Upper lobe of right lung (tissue), 1 donor: ENCODE measurements at regions not wholly inside any gene's neighbourhood (a gene's known extent, or its start where the extent isn't known, plus 50 kb on each side); places are given as distances from the start of the nearest gene placed in this dataset.

Experiments
- ATAC-seq: fragments of 200-7000 bp; cut with Tn5 transposase; one replicate; pipeline ENCODE4 v1.9.1; 2020; ENCODE audit warnings: mild to moderate bottlenecking, moderate library complexity
- DNase-seq: peaks from one replicate; pipeline ENCODE4 v3.0.0-alpha.2; 2020
- H3K27ac ChIP-seq: fragments of 200-600 bp; one replicate; pipeline ENCODE4 v1.8.0; 2022
- H3K27me3 ChIP-seq: fragments of 200-600 bp; one replicate; pipeline ENCODE4 v1.8.0; 2022; ENCODE audit warnings: mild to moderate bottlenecking
- H3K36me3 ChIP-seq: fragments of 200-600 bp; one replicate; pipeline ENCODE4 v1.8.0; 2022
- H3K4me1 ChIP-seq: fragments of 200-600 bp; one replicate; pipeline ENCODE4 v1.8.0; 2022
- H3K4me3 ChIP-seq: fragments of 200-600 bp; one replicate; pipeline ENCODE4 v1.8.0; 2022; ENCODE audit warnings: mild to moderate bottlenecking
- H3K9me3 ChIP-seq: fragments of 200-600 bp; one replicate; pipeline ENCODE4 v1.8.0; 2022
- intact Hi-C: fragments of 100-400 bp; cut with DNase I; formaldehyde crosslinking; loops from one replicate; pipeline ENCODE4 v1.11.0; 2022
- TF ChIP-seq, protein P1 (sequence below): fragments of 200-600 bp; IDR thresholded peaks from one replicate; pipeline ENCODE4 v1.8.0; 2022; ENCODE audit warnings: antibody characterized with exemption
- donor health status: DM: no; HTN: yes; CAD: no; lungs with severe emphysema.

DNA sequence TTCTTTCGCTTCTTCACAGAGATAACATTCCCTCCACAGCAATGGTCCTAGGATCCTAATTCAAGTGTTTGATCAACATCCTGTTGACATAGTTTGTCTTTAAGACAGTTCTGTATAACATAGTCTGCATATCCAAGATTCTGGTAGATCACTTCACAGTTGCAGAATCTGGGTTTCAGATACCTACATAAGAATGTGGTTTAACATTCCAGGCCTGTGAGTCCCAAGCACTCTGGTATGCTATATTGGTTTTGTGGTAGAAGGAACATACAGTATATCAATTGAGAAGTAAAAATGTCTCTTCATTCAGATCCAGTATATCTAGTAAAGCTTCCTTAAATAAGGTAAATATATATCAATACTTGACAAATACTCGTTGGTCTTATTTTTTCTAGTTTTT lies 914.2 kb upstream of the CDH6 start:
- Histone ChIP-seq H3K4me3 (no peak overlapping the region), H3K27me3 (no peaks in the 10 kb centered on the region), H3K9me3 (no peaks in the 10 kb centered on the region), H3K4me1 (no peaks in the 10 kb centered on the region), H3K36me3 (no peaks in the 10 kb centered on the region), H3K27ac (no peak overlapping the region)
- ATAC-seq = no peak
- intact Hi-C loops = no loop called here
- TF ChIP-seq, protein P1, sequence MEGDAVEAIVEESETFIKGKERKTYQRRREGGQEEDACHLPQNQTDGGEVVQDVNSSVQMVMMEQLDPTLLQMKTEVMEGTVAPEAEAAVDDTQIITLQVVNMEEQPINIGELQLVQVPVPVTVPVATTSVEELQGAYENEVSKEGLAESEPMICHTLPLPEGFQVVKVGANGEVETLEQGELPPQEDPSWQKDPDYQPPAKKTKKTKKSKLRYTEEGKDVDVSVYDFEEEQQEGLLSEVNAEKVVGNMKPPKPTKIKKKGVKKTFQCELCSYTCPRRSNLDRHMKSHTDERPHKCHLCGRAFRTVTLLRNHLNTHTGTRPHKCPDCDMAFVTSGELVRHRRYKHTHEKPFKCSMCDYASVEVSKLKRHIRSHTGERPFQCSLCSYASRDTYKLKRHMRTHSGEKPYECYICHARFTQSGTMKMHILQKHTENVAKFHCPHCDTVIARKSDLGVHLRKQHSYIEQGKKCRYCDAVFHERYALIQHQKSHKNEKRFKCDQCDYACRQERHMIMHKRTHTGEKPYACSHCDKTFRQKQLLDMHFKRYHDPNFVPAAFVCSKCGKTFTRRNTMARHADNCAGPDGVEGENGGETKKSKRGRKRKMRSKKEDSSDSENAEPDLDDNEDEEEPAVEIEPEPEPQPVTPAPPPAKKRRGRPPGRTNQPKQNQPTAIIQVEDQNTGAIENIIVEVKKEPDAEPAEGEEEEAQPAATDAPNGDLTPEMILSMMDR = no peak
- no peak for DNase-seq

DNA sequence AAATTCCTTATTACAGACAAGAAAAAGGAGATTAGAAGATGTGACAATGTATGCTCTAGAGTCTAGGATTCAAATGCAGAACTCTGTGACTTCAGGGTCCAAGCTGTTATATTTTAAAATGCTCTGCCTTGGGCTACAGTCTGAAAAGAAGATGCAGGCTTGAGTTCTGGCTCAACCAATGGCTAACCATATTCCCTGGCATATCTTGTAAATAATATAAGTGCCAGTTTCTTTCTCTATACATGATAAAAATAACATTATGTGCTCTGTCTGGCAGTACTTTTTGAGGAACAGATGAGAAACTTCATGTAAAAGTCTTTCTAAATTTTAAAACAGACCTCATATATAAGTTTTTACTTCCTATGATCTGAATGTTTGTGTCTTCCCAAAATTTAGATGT lies 926.5 kb upstream of the CDH6 start:
- Histone ChIP-seq H3K27me3 (no peaks in the 10 kb centered on the region), H3K4me3 (no peak overlapping the region), H3K4me1 (no peaks in the 10 kb centered on the region), H3K27ac (no peak overlapping the region), H3K9me3 (no peaks in the 10 kb centered on the region), H3K36me3 (no peaks in the 10 kb centered on the region)
- TF ChIP-seq, protein P1 = no peak
- no peak for ATAC-seq
- intact Hi-C loops = no loop called here
- no peak for DNase-seq

DNA sequence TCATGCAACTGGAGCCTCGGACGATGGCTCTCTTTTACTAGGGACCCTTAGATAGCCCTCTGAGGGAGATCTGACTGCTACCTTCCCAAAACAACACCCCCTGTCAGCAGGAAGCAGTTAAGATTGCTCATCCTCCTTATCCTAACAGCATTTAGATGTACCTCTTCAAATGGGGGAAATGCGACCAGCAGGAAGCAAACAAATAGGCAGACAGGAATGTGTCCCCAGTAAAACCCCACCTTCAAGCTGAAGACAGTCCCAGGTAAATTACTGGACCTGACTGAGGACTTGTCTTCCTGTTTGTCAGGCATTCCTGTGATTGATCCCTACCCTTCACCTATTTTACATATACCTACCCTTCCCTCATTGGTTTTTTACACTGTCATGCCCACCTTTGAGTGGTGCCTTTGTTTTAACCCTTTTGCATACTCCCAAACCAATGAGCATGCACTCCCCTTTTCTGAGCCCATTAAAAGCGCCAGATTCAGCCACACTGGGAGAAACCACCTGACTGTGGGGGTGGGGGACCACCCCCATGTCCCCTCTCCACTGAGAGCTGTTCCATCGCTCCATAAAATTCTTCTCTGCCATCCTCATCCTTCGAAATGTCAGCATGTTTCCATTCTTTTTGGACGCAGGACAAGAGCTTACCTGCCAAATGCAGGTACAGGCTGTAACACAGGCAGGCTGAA lies 954.0 kb upstream of the CDH6 start:
- Histone ChIP-seq H3K27me3 (no peaks in the 10 kb centered on the region), H3K9me3 (no peaks in the 10 kb centered on the region), H3K27ac (no peak overlapping the region), H3K4me3 (no peak overlapping the region), H3K36me3 (no peaks in the 10 kb centered on the region), H3K4me1 (no peaks in the 10 kb centered on the region)
- TF ChIP-seq, protein P1 = no peak
- intact Hi-C loops = no loop called here
- DNase-seq = no peak
- no peak for ATAC-seq

DNA sequence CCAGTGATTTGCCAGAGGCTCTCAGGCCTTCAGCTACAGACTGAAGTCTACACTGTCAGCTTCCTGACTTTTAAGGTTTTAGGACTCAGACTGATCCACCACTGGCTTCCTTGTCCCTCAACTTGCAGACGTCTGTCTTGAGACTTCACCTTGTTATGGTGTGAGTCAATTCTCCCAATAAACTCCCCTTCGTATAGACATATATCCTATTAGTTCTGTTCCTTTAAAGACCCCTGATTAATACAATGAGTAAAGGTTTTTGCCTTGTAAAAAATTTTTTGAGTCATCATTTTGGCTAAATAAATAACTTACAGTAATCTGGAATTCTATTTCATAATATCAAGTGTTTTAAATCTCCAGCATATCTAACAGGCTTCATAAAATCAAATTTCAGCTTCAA lies 956.3 kb upstream of the CDH6 start:
- TF ChIP-seq, protein P1 = no peak

DNA sequence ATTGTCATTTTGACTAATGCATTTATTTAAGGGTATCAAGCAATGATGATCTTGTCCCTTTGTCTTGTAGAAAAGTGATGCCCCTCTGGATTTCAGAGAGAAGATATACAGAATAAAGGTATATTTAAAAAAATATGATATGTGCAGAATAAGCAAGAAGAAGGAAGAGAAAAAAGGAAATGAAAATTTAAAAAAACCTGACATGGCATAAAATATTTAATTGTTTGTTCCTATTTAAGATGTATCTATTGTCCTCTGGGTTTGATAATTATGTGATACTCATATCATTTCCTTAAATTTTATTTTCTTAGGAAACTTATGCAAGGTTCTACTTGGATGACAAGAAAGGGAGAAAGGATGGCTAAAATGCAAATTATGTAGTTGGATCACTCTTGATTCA lies 983.7 kb upstream of the CDH6 start:
- no peak overlapping the region for H3K27ac ChIP-seq
- H3K4me3 ChIP-seq = no peak overlapping the region
- H3K27me3 ChIP-seq = no peaks in the 10 kb centered on the region
- H3K36me3 ChIP-seq = no peaks in the 10 kb centered on the region
- no peaks in the 10 kb centered on the region for H3K4me1 ChIP-seq
- H3K9me3 ChIP-seq = no peaks in the 10 kb centered on the region
- TF ChIP-seq, protein P1 = no peak
- intact Hi-C loops = no loop called here
- DNase-seq (no peak), ATAC-seq (no peak)

More for the DNA sequence above, 956.3 kb upstream of the CDH6 start:
- H3K27me3 ChIP-seq = no peaks in the 10 kb centered on the region
- H3K36me3 ChIP-seq = no peaks in the 10 kb centered on the region
- no peaks in the 10 kb centered on the region for H3K4me1 ChIP-seq
- ATAC-seq = no peak
- H3K4me3 ChIP-seq = no peak overlapping the region
- intact Hi-C loops = no loop called here
- H3K27ac ChIP-seq = no peak overlapping the region
- no peak for DNase-seq
- H3K9me3 ChIP-seq = no peaks in the 10 kb centered on the region

DNA sequence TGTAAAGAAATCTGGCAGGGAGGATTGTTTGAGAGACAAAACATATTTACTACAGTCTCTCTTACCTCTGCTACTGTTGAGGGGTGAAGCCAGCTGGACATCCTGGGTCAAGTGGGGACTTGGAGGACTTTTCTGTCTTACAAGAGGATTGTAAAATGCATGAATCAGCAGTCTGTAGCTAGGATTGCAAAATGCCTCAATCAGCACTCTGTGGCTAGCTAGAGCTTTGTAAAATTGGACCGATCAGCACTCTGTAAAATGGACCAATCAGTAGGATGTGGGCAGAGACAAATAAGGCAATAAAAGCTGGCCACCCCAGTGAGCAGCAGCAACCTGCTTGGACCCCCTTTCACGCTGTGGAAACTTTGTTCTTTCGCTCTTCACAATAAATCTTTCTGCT lies 995.8 kb upstream of the CDH6 start:
- H3K4me1 ChIP-seq = no peaks in the 10 kb centered on the region
- H3K27me3 ChIP-seq = no peaks in the 10 kb centered on the region
- H3K9me3 ChIP-seq = no peaks in the 10 kb centered on the region
- no peaks in the 10 kb centered on the region for H3K36me3 ChIP-seq
- no peak overlapping the region for H3K4me3 ChIP-seq
- TF ChIP-seq, protein P1 = no peak
- intact Hi-C loops = no loop called here
- DNase-seq = no peak
- no peak for ATAC-seq
- H3K27ac ChIP-seq = no peak overlapping the region
